Hepatocyte (in vitro differentiated cells): ENCODE measurements at regions not wholly inside any gene's neighbourhood (a gene's known extent, or its start where the extent isn't known, plus 50 kb on each side); places are given as distances from the start of the nearest gene placed in this dataset.

Source experiments
- DNase-seq: peaks from one replicate; pipeline ENCODE4 v3.0.0-alpha.2; 2016; ENCODE audit warnings: low spot score
- H2AFZ ChIP-seq: fragments of 200-600 bp; sonication (generic); 2 replicates; pipeline ENCODE4 v1.6.0; 2016; ENCODE audit warnings: antibody characterized with exemption, mild to moderate bottlenecking
- H3K27ac ChIP-seq: fragments of 200-600 bp; sonication (generic); 2 replicates; pipeline ENCODE4 v1.5.1; 2016; ENCODE audit warnings: mild to moderate bottlenecking
- H3K27me3 ChIP-seq: fragments of 200-600 bp; sonication (generic); 2 replicates; pipeline ENCODE4 v1.6.1; 2016
- H3K36me3 ChIP-seq: fragments of 200-600 bp; sonication (generic); replicated peaks from 2 replicates; pipeline ENCODE4 v1.5.1; 2016; ENCODE audit warnings: low read depth; ENCODE audit not compliant: insufficient read depth
- H3K4me1 ChIP-seq: fragments of 200-600 bp; sonication (generic); 2 replicates; pipeline ENCODE4 v1.5.1; 2016; ENCODE audit warnings: mild to moderate bottlenecking, moderate library complexity; ENCODE audit not compliant: insufficient read depth
- H3K4me2 ChIP-seq: fragments of 200-600 bp; sonication (generic); 2 replicates; pipeline ENCODE4 v1.6.0; 2016
- H3K4me3 ChIP-seq: fragments of 200-600 bp; sonication (generic); 2 replicates; pipeline ENCODE4 v1.5.1; 2016; ENCODE audit warnings: mild to moderate bottlenecking
- H3K79me2 ChIP-seq: fragments of 200-600 bp; sonication (generic); 2 replicates; pipeline ENCODE4 v1.6.0; 2017; ENCODE audit warnings: mild to moderate bottlenecking
- H3K9me2 ChIP-seq: fragments of 200-600 bp; sonication (generic); replicated peaks from 2 replicates; pipeline ENCODE4 v1.6.0; 2017; ENCODE audit warnings: mild to moderate bottlenecking; ENCODE audit not compliant: insufficient read depth
- H3K9me3 ChIP-seq: fragments of 200-600 bp; sonication (generic); 2 replicates; pipeline ENCODE4 v1.5.1; 2016; ENCODE audit warnings: low read depth, mild to moderate bottlenecking
- H4K20me1 ChIP-seq: fragments of 200-600 bp; sonication (generic); 2 replicates; pipeline ENCODE4 v1.6.0; 2016; ENCODE audit warnings: mild to moderate bottlenecking; ENCODE audit not compliant: insufficient read depth, poor library complexity, severe bottlenecking
- CTCF ChIP-seq: fragments of 200-600 bp; sonication (generic); IDR thresholded peaks from 2 replicates; pipeline ENCODE4 v1.5.1; 2016; ENCODE audit warnings: antibody characterized with exemption, mild to moderate bottlenecking; ENCODE audit not compliant: poor library complexity
- EZH2 ChIP-seq: fragments of 200-600 bp; sonication (generic); IDR thresholded peaks from 2 replicates; pipeline ENCODE4 v1.6.1; 2016; ENCODE audit warnings: antibody characterized with exemption, mild to moderate bottlenecking, borderline replicate concordance
- EZH2phosphoT487 ChIP-seq: fragments of 200-600 bp; sonication (generic); IDR thresholded peaks from one replicate; pipeline ENCODE4 v1.6.1; 2018; ENCODE audit warnings: antibody characterized with exemption, mild to moderate bottlenecking, low read depth, moderate library complexity; ENCODE audit not compliant: unreplicated experiment, severe bottlenecking
- WGBS: methylation state at CpG from one replicate; pipeline ENCODE4 v1.1.6; 2016; ENCODE audit warnings: low lambda C conversion rate; ENCODE audit errors: missing lambda C conversion rate; 5-methylcytosine and 5-hydroxymethylcytosine counted together

- 71% methylated on average over 7 of the region's 7 CpGs for WGBS
- H3K27me3 ChIP-seq: no peaks in the 10 kb centered on the region
- no peak overlapping the region for H2AFZ ChIP-seq
- no peaks in the 10 kb centered on the region for H3K9me2 ChIP-seq
- H3K9me3 ChIP-seq: no peaks in the 10 kb centered on the region
- no peaks in the 10 kb centered on the region for H3K4me1 ChIP-seq
- no peak overlapping the region for H3K4me3 ChIP-seq
- no peak for TF ChIP-seq EZH2phosphoT487
- no peak for TF ChIP-seq EZH2
- no peak for TF ChIP-seq CTCF
- H3K79me2 ChIP-seq: no peaks in the 10 kb centered on the region
- H4K20me1 ChIP-seq: no peaks in the 10 kb centered on the region
- no peaks in the 10 kb centered on the region for H3K36me3 ChIP-seq
- no peak overlapping the region for H3K4me2 ChIP-seq
- H3K27ac ChIP-seq: no peak overlapping the region
- no peak for DNase-seq
Observed at GRCh38 chr21:35352793-35353192, 303.7 kb upstream of the RUNX1 start.

- no peaks in the 10 kb centered on the region for H3K27me3 ChIP-seq
- no peaks in the 10 kb centered on the region for H3K9me3 ChIP-seq
- no peak overlapping the region for H3K4me2 ChIP-seq
- 91% methylated on average over 4 of the region's 4 CpGs for WGBS
- TF ChIP-seq EZH2phosphoT487: no peak
- no peaks in the 10 kb centered on the region for H3K79me2 ChIP-seq
- H3K4me3 ChIP-seq: no peak overlapping the region
- no peaks in the 10 kb centered on the region for H3K9me2 ChIP-seq
- no peaks in the 10 kb centered on the region for H3K4me1 ChIP-seq
- H4K20me1 ChIP-seq: no peaks in the 10 kb centered on the region
- H3K36me3 ChIP-seq: no peaks in the 10 kb centered on the region
- DNase-seq: no peak
- no peak overlapping the region for H3K27ac ChIP-seq
- H2AFZ ChIP-seq: no peak overlapping the region
Observed at GRCh38 chr21:35352066-35352770, 303.1 kb upstream of the RUNX1 start.

- H3K4me3 ChIP-seq: no peak overlapping the region
- H3K79me2 ChIP-seq: no peaks in the 10 kb centered on the region
- H3K27ac ChIP-seq: no peak overlapping the region
- no peaks in the 10 kb centered on the region for H3K36me3 ChIP-seq
- DNase-seq: no peak
- H3K9me3 ChIP-seq: no peaks in the 10 kb centered on the region
- no peaks in the 10 kb centered on the region for H3K9me2 ChIP-seq
- no peaks in the 10 kb centered on the region for H4K20me1 ChIP-seq
- no peak for TF ChIP-seq EZH2
- 100% methylated on average over 1 of the region's 1 CpG for WGBS
- H3K27me3 ChIP-seq: no peaks in the 10 kb centered on the region
- no peaks in the 10 kb centered on the region for H3K4me1 ChIP-seq
- no peak overlapping the region for H2AFZ ChIP-seq
- no peak overlapping the region for H3K4me2 ChIP-seq
Observed at GRCh38 chr21:35351434-35351833, 302.3 kb upstream of the RUNX1 start.

GRCh38 chr21:35350965-35351364, 301.9 kb upstream of the RUNX1 start:
- Histone ChIP-seq H3K27me3 (no peaks in the 10 kb centered on the region), H3K9me3 (no peaks in the 10 kb centered on the region), H3K27ac (no peak overlapping the region), H3K4me1 (no peaks in the 10 kb centered on the region), H3K79me2 (no peaks in the 10 kb centered on the region), H3K4me3 (no peak overlapping the region), H3K36me3 (no peaks in the 10 kb centered on the region), H2AFZ (no peak overlapping the region), H3K4me2 (no peak overlapping the region), H3K9me2 (no peaks in the 10 kb centered on the region), H4K20me1 (no peaks in the 10 kb centered on the region)
- DNase-seq: no peak
- 84% methylated on average over 2 of the region's 2 CpGs for WGBS
- no peak for TF ChIP-seq CTCF
- no peak for TF ChIP-seq EZH2phosphoT487
- TF ChIP-seq EZH2: no peak
